D721Med (cell line): ENCODE measurements at regions not wholly inside any gene's neighbourhood (a gene's known extent, or its start where the extent isn't known, plus 50 kb on each side); places are given as distances from the start of the nearest gene placed in this dataset.

ENCODE experiments used
- DNase-seq: peaks from one replicate; pipeline ENCODE4 v3.0.0; 2011; ENCODE audit warnings: low spot score; ENCODE audit not compliant: insufficient read length
- FAIRE-seq: peaks from 2 replicates; lab custom pipeline; 2011; peaks lifted over from hg19 to GRCh38; lab: Jason Lieb, UNC
- CTCF ChIP-seq: IDR thresholded peaks from 2 replicates; pipeline ENCODE4 v1.5.1; 2012; ENCODE audit warnings: mild to moderate bottlenecking, control low read depth; ENCODE audit not compliant: insufficient read depth; ENCODE audit errors: missing control alignments

GRCh38 chr1:22379566-22379965, 72.1 kb upstream of the ZBTB40 start:
- DNase-seq (no peak), FAIRE-seq (no peak)
- no peak for TF ChIP-seq CTCF

GRCh38 chr1:22380024-22380785, 71.4 kb upstream of the ZBTB40 start:
- no peak for FAIRE-seq
- no peak for DNase-seq

GRCh38 chr1:22383526-22384294, 67.9 kb upstream of the ZBTB40 start:
- no peak for TF ChIP-seq CTCF
- no peak for DNase-seq
- FAIRE-seq = no peak

More at GRCh38 chr1:22380024-22380785, 71.4 kb upstream of the ZBTB40 start:
- TF ChIP-seq CTCF = no peak

GRCh38 chr1:22385537-22385936, 66.1 kb upstream of the ZBTB40 start:
- no peak for TF ChIP-seq CTCF
- FAIRE-seq = no peak
- DNase-seq = no peak

- no peak for TF ChIP-seq CTCF
- DNase-seq = no peak
- no peak for FAIRE-seq
These were observed 64.9 kb upstream of the ZBTB40 start for GRCh38 chr1:22386774-22387173.

GRCh38 chr1:22387919-22388580, 63.6 kb upstream of the ZBTB40 start:
- no peak for FAIRE-seq
- no peak for DNase-seq
- TF ChIP-seq CTCF = no peak
